NCI-H748 (cell line): ENCODE measurements at regions not wholly inside any gene's neighbourhood (a gene's known extent, or its start where the extent isn't known, plus 50 kb on each side); places are given as distances from the start of the nearest gene placed in this dataset.
A peak's percentile ranks its signal among the peaks of the same experiment; 100 is the strongest.

ENCODE experiments used
- DNase-seq: peaks from one replicate; lab custom pipeline; 2025; ENCODE audit not compliant: unreplicated experiment; lab: John Stamatoyannopoulos, UW

- no peak for DNase-seq
Observed at GRCh38 chr1:4268262-4268888, 368.3 kb upstream of the C1orf174 start.

DNA sequence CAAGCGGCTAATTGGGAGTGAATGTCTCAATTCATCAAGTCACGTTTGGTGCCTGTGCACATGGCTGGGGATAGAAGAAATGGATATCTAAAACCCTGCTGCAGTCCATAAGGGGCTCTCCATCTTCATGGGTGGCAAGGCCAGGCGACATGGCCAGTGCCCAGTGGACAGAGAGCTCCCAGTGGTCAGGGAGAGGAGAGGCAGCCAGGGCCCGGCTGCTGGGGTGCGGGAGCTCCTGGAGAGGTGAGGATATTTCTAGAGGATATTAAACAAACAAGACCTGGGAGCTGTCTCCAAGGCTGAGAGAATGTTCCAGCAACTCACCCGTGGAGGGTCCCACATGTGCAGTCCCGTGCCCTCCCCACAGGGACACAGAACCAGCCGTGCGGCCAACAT is 368.8 kb upstream of the C1orf174 start:
- no peak for DNase-seq

- no peak for DNase-seq
Observed at GRCh38 chr1:4269330-4269729, 369.3 kb upstream of the C1orf174 start.

- no peak for DNase-seq
Observed at GRCh38 chr1:4269952-4270570, 370.0 kb upstream of the C1orf174 start.

- peak; percentile 4 for DNase-seq
Observed at GRCh38 chr1:4270651-4271337, 370.7 kb upstream of the C1orf174 start.

DNA sequence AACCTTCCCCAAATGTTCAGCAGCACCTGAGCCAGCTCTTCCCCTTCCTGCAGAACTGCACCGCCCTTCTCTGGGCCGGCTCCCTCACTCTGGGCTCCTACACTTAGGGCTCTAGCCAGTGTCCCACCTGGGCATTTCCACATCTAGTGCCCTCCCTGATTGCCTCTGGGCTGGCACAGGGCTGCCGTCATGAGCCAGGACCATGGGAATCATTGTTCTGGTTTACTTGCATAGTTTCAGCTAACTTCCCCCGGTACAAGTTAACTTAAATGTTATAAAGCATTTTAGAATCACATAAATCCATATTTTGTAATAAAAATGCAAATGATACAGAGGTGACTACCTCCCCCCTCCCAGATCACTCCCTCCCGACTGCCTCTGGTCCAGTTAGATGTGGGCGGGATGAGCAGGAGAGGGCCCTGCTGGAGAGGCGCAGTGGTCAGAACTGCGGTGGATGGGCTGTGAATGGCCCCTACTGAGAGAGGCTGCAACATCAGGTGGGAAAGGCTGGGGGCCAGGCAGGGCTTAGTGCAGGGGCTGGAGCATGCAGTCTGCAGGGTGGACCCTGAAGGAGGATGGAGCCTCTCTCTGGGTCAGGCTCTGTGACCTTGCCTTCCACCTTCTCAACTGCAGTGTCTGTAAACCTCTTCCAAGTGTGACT is 371.4 kb upstream of the C1orf174 start:
- no peak for DNase-seq

- no peak for DNase-seq
Observed at GRCh38 chr1:4272568-4272967, 372.5 kb upstream of the C1orf174 start.

DNA sequence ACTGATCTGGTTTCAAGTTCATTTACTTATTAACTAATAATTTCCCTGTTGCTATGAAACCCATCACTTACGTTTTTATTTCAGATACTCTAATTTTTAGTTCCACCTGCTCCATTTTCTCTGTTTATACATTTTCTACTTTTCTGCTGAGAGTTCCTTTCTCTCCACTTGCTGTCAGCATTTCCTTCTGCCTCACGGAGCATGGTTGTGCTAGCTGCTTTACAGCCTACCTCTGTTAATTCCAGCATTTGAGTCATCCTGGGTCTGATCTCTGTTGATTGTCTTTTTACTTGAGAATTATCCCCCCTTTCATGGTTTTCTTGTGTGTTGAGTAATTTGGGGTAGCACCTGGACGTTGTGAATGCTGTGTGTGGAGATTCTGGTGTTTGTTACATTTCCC is 373.2 kb upstream of the C1orf174 start:
- no peak for DNase-seq

- no peak for DNase-seq
Observed at GRCh38 chr1:4273747-4274146, 373.7 kb upstream of the C1orf174 start.

- DNase-seq = no peak
Observed at GRCh38 chr1:4275083-4275482, 375.0 kb upstream of the C1orf174 start.

- DNase-seq = no peak
Observed at GRCh38 chr1:4276238-4276637, 376.2 kb upstream of the C1orf174 start.

DNA sequence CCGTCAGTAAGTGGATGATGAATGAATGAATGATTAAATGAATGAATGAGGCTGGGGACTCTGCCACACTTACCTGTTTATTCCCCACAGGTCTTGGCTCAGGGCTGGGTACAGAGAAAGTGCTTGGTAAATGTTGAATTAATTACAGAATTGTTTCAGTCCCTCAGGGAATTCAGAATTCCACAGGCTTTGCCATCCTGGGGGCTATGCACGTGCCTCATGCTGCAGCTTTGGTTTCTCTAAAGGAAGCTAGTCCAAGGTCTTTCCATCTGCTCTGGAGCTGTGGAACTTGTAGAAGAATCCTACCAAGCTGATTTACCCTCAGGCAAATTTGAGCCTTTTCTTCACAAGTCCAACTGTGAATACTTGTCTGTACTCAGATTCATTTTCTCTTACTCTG is 376.8 kb upstream of the AJAP1 start:
- DNase-seq = no peak

GRCh38 chr1:4284976-4285375 is 369.4 kb upstream of the AJAP1 start:
- no peak for DNase-seq

DNA sequence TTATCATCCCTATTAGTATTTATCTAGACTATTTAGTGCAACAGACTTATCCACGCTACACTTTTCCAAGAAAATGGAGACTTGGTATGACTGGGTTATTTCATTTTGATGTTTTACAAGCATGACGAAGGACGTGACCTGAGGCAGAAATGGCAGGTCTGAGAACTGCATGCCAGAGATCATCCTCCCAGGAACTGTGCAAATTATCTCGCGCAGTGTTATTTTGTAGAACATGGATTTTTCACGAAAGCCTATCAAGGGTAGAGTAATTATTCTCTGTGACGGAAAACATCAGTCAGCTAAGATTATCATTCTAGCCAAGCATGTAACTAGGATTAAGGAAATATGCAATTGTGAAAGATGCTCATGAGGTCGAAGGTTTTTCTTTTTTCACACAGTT is 361.5 kb upstream of the AJAP1 start:
- DNase-seq = no peak

DNA sequence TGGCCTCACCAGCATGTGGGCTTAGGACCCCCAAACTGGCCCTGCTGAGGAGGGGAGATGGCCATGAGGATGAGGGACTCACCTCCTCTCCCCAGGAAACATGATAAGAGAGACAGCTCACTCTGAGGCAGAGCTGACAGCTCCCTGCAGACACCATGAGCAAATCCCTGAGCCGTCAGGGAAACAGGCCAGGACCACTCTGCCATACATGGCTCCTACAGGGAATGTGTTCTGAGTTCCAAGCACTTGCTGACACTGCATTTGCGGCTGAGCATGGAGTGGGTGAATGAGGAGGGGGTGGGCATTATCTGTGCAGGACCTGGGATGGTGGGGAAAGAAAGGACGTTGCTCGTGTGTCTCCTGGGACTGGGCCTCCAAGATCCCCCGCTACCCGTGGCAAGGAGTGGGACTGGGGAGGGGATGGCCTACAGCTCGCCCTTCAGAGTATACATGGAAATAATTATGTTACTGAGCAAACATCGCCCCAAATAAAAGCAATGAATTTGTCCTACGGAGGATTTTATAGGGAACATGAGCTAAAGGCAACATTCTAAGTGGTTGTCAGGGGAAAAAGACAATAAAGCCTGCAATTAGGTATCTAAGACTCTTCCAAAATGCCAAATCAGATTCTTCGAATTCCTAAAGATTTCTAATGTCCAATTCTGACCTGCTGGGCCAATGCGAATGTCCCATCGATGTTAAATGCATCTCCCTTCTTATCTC is 355.9 kb upstream of the AJAP1 start:
- DNase-seq = no peak

DNA sequence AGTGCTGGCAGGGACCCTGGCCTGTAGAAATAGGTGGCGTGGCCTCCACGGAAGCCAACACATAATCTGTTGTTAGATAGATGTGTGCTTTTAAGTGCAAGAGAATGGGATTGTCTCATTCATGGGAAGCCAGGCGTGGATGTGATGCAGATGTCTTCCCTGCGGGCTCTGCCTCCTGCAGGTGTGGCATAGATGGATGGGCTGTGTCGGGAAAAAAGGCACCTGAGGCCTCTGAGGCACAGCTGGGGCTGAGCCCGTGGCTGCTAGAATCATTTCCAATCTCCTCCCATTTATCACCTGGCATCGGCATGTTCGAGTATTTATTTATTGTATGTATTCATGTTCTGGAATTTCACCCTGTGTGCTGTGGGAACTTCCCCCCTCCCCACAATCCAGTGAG is 353.4 kb upstream of the AJAP1 start:
- DNase-seq = no peak

- DNase-seq = no peak
Observed at GRCh38 chr1:4303303-4303702, 351.1 kb upstream of the AJAP1 start.

GRCh38 chr1:4305526-4306301 is 348.7 kb upstream of the AJAP1 start:
- no peak for DNase-seq

- DNase-seq = no peak
Observed at GRCh38 chr1:4306559-4307467, 347.6 kb upstream of the AJAP1 start.

GRCh38 chr1:4307468-4307845 is 347.0 kb upstream of the AJAP1 start:
- DNase-seq = no peak
